GM10248 (cell line): ENCODE measurements at regions not wholly inside any gene's neighbourhood (a gene's known extent, or its start where the extent isn't known, plus 50 kb on each side); places are given as distances from the start of the nearest gene placed in this dataset.

ENCODE experiments used
- CTCF ChIA-PET: fragments of 300-600 bp; sonication (Branson Sonifier 250); formaldehyde crosslinking; extraction: SDS; loops from one replicate; lab custom pipeline; 2021; ENCODE audit warnings: antibody characterized with exemption; lab: Yijun Ruan, JAX
- POLR2A ChIA-PET: fragments of 350-650 bp; sonication (Branson Sonifier 250); formaldehyde crosslinking; extraction: SDS; loops from one replicate; lab custom pipeline; 2020; ENCODE audit warnings: antibody characterized with exemption; lab: Yijun Ruan, JAX
- DNase-seq: peaks from one replicate; pipeline ENCODE4 v3.0.0; 2012; ENCODE audit errors: extremely low spot score
- CTCF ChIP-seq: IDR thresholded peaks from 2 replicates; pipeline ENCODE4 v1.5.1; 2012; ENCODE audit warnings: mild to moderate bottlenecking, low read depth; ENCODE audit errors: extremely low read depth, missing control alignments, control extremely low read depth

- DNase-seq: no peak
- ChIA-PET POLR2A (no interaction called here), CTCF (interaction anchor here (1.5 to 3.0 kb wide), 2 partner anchors 11 to 19 kb away, joined by 4 to 8 read pairs; no protein-coding TSS in a partner anchor)
- TF ChIP-seq CTCF: no peak
Measured at GRCh38 chr10:123266971-123267370, 112.8 kb downstream of the BUB3 start.

GRCh38 chr10:123269017-123269552, 114.9 kb downstream of the BUB3 start:
- POLR2A ChIA-PET: no interaction called here
- CTCF ChIA-PET: no interaction called here
- DNase-seq: no peak
- no peak for TF ChIP-seq CTCF

GRCh38 chr10:123269675-123270074, 115.5 kb downstream of the BUB3 start:
- CTCF ChIA-PET: interaction anchor here (1.3 to 1.7 kb wide), 2 partner anchors 11 to 13 kb away, joined by 3 to 5 read pairs; no protein-coding TSS in a partner anchor
- POLR2A ChIA-PET: no interaction called here
- DNase-seq: no peak
- TF ChIP-seq CTCF: no peak

GRCh38 chr10:123270221-123270620, 116.0 kb downstream of the BUB3 start:
- ChIA-PET POLR2A (no interaction called here), CTCF (interaction anchor here (1.3 to 1.9 kb wide), 3 partner anchors 8 to 13 kb away, joined by 3 to 7 read pairs (median 5); no protein-coding TSS in a partner anchor)
- TF ChIP-seq CTCF: no peak
- DNase-seq: no peak

GRCh38 chr10:123270806-123271205, 116.6 kb downstream of the BUB3 start:
- DNase-seq: no peak
- ChIA-PET CTCF (interaction anchor here (1.3 to 1.9 kb wide), 3 partner anchors 9 to 12 kb away, joined by 3 to 7 read pairs (median 5); no protein-coding TSS in a partner anchor), POLR2A (no interaction called here)
- TF ChIP-seq CTCF: no peak

GRCh38 chr10:123272171-123272570, 118.0 kb downstream of the BUB3 start:
- TF ChIP-seq CTCF: no peak
- POLR2A ChIA-PET: no interaction called here
- CTCF ChIA-PET: interaction anchor here (1.9 kb wide), 1 partner anchor 10 kb away, joined by 7 read pairs; no protein-coding TSS in a partner anchor
- no peak for DNase-seq
